OCI-LY3 (cell line): ENCODE measurements at regions not wholly inside any gene's neighbourhood (a gene's known extent, or its start where the extent isn't known, plus 50 kb on each side); places are given as distances from the start of the nearest gene placed in this dataset.

Experiments used
- EZH2phosphoT487 ChIP-seq: fragments of 200-600 bp; shearing (Covaris generic); IDR thresholded peaks from 2 replicates; pipeline ENCODE4 v1.6.1; 2018; ENCODE audit warnings: antibody characterized with exemption, mixed run types, low read depth
- TF ChIP-seq, protein P1 (sequence below): fragments of 200-600, 300-600 bp; sonication (generic); IDR thresholded peaks from 2 replicates; pipeline ENCODE4 v1.5.1; 2014; ENCODE audit warnings: antibody characterized with exemption, low read length, low read depth

DNA sequence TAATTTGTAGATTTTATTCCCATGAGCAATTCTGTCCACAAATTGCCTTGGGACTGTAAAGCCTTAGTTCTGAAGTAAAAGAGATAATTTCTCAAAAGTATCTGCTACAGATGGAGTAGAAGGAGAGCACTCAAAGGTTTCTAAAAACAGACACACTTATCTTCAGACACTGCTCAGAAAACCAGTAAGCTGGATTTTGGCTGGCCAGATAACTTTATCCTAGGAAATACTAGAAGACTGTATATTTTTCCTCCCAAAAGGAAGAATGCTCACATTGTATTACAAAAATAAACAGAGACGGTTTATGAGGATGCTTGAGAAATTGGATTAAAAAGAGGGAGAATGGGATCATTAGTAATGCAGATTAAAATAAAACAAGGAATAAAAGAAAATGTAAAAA is 178.0 kb upstream of the IGFBP3 start:
- TF ChIP-seq, protein P1, sequence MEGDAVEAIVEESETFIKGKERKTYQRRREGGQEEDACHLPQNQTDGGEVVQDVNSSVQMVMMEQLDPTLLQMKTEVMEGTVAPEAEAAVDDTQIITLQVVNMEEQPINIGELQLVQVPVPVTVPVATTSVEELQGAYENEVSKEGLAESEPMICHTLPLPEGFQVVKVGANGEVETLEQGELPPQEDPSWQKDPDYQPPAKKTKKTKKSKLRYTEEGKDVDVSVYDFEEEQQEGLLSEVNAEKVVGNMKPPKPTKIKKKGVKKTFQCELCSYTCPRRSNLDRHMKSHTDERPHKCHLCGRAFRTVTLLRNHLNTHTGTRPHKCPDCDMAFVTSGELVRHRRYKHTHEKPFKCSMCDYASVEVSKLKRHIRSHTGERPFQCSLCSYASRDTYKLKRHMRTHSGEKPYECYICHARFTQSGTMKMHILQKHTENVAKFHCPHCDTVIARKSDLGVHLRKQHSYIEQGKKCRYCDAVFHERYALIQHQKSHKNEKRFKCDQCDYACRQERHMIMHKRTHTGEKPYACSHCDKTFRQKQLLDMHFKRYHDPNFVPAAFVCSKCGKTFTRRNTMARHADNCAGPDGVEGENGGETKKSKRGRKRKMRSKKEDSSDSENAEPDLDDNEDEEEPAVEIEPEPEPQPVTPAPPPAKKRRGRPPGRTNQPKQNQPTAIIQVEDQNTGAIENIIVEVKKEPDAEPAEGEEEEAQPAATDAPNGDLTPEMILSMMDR = no peak
- TF ChIP-seq EZH2phosphoT487 = no peak
